SK-N-SH treated with all-trans-retinoic acid at 6 μM for 48 hours (cell line): ENCODE measurements at regions not wholly inside any gene's neighbourhood (a gene's known extent, or its start where the extent isn't known, plus 50 kb on each side); places are given as distances from the start of the nearest gene placed in this dataset.

ENCODE experiments used
- CSRNP3 ChIP-seq: fragments of 250-450 bp; sonication (Bioruptor Pico); IDR thresholded peaks from 2 replicates; pipeline ENCODE4 v1.5.1; 2021; ENCODE audit warnings: mild to moderate bottlenecking, moderate library complexity
- ISL1 ChIP-seq: fragments of 250-450 bp; sonication (Bioruptor Pico); IDR thresholded peaks from 2 replicates; pipeline ENCODE4 v2.1.2; 2022; ENCODE audit warnings: mild to moderate bottlenecking, moderate library complexity
- OSR1 ChIP-seq: fragments of 250-450 bp; sonication (Bioruptor Pico); IDR thresholded peaks from 2 replicates; pipeline ENCODE4 v1.8.0; 2022; ENCODE audit warnings: moderate library complexity, mild to moderate bottlenecking, inconsistent platforms
- TSHZ2 ChIP-seq: fragments of 250-450 bp; sonication (Bioruptor Pico); IDR thresholded peaks from 2 replicates; pipeline ENCODE4 v1.5.0; 2020; ENCODE audit warnings: mild to moderate bottlenecking, moderate library complexity
- ZC3H10 ChIP-seq: fragments of 250-450 bp; sonication (Bioruptor Pico); IDR thresholded peaks from 2 replicates; pipeline ENCODE4 v1.5.1; 2021; ENCODE audit warnings: mild to moderate bottlenecking, moderate library complexity
- ZFP30 ChIP-seq: fragments of 450-650 bp; formaldehyde crosslinking; IDR thresholded peaks from 2 replicates; pipeline ENCODE4 v1.5.0; 2022; ENCODE audit warnings: mild to moderate bottlenecking, moderate library complexity
- ZNF70 ChIP-seq: fragments of 450-650 bp; formaldehyde crosslinking; IDR thresholded peaks from 2 replicates; pipeline ENCODE4 v1.5.0; 2020; ENCODE audit warnings: mild to moderate bottlenecking, moderate library complexity
- ZNF8 ChIP-seq: fragments of 450-650 bp; formaldehyde crosslinking; IDR thresholded peaks from 2 replicates; pipeline ENCODE4 v1.5.0; 2020; ENCODE audit warnings: mild to moderate bottlenecking, moderate library complexity

GRCh38 chr10:124307591-124307990 lies 111.1 kb downstream of the OAT start:
- TF ChIP-seq ZC3H10 (CRISPR knock-in tag) (no peak), ISL1 (CRISPR knock-in tag) (no peak), ZNF8 (CRISPR knock-in tag) (no peak), OSR1 (no peak), CSRNP3 (CRISPR knock-in tag) (no peak), ZFP30 (CRISPR knock-in tag) (no peak), TSHZ2 (CRISPR knock-in tag) (no peak), ZNF70 (CRISPR knock-in tag) (no peak)
